ENCODE measurements at regions not wholly inside any gene's neighbourhood (a gene's known extent, or its start where the extent isn't known, plus 50 kb on each side); places are given as distances from the start of the nearest gene placed in this dataset.
A peak's percentile ranks its signal among the peaks of the same experiment; 100 is the strongest.

DNA sequence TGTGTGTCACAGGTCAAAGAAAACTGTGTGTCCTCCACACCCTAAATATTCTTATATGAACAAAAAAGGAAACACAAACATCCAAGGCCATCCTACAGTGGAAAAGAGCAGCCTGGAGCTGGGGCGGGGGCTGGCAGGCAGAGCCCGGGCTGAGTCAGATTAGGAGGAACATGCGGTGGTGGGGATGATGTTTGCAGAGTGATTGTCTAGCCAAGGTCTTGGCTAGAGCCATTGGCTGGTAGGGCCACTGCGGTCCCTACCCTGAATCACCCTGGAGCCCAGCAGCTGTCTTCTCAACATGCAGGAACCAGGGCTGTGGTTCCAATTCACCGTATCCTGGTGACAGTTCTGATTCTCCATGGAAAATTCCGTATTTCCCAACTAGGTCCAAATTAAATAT, 439.5 kb downstream of the FGF9 start:
- no peak overlapping the region for H3K4ac ChIP-seq (ENCODE audit: low read depth, low read length)
- WGBS, 2 experiments (ENCODE audit: extremely low coverage in 2 of 2, insufficient read length in 1 of 2), result no CpG with 5 or more reads among the region's 6 CpGs
- intact Hi-C loops (cut with micrococcal nuclease), result no loop called here
- no peak overlapping the region for H3K4me2 ChIP-seq (ENCODE audit: low read depth, low read length)
- H2BK120ac ChIP-seq (ENCODE audit: low read depth, low read length), result no peak overlapping the region
- peak overlapping the region; percentile 9; the same call in 1 of the 2 replicates for H2AK5ac ChIP-seq (ENCODE audit: low read depth, low read length)
- H2BK20ac ChIP-seq (ENCODE audit: low read depth, low read length), result 0 out of 2 replicates have a peak overlapping the region, but pooled peaks have one; percentile 20
- DNase-seq (no peak), ATAC-seq (ENCODE audit: low read depth) (no peak)
- no peaks in the 10 kb centered on the region for H3K36me3 ChIP-seq (ENCODE audit: control insufficient read depth, insufficient read depth, low read length)
- no peaks in the 10 kb centered on the region; the same call in 1 of the 2 replicates for H3K27me3 ChIP-seq (ENCODE audit: control insufficient read depth, insufficient read depth, low read length)
- no peaks in the 10 kb centered on the region for H4K20me1 ChIP-seq (ENCODE audit: insufficient read depth, low read length)
- no peak overlapping the region for H2BK15ac ChIP-seq (ENCODE audit: low read depth, low read length)
- no peak overlapping the region for H3K14ac ChIP-seq (replicated peaks; ENCODE audit: low read depth, low read length)
- in situ Hi-C loops (cut with MboI; ENCODE audit: low sequenced_read_pairs), result no loop called here
- H3K79me1 ChIP-seq (ENCODE audit: low read depth in 1 of 2, low read length in 2 of 2), result no peaks in the 10 kb centered on the region
- no peak for TF ChIP-seq RCOR1 (IDR thresholded peaks at IDR 0.05; ENCODE audit: insufficient replicate concordance, low read length)
- H2AFZ ChIP-seq (replicated peaks; ENCODE audit: low read length, poor library complexity), result no peak overlapping the region
- H3K27ac ChIP-seq (ENCODE audit: insufficient read depth, low read length), result no peak overlapping the region
- H3K23ac ChIP-seq (ENCODE audit: low read depth, low read length), result no peak overlapping the region
- H2AK9ac ChIP-seq (replicated peaks; ENCODE audit: low read depth, low read length, poor library complexity), result no peak overlapping the region
- no peak overlapping the region for H4K91ac ChIP-seq (ENCODE audit: insufficient read depth, low read depth, low read length)
- no peak overlapping the region for H3K4me3 ChIP-seq (ENCODE audit: insufficient read depth, low read depth, low read length)
- BruUV-seq (replicated peaks), result no TSS peak
- POLR2A ChIA-PET (ENCODE audit: unreplicated experiment), result no interaction called here
- no peak overlapping the region for H3K18ac ChIP-seq (ENCODE audit: low read depth, low read length)
- H2BK5ac ChIP-seq (ENCODE audit: low read depth, low read length, poor library complexity, severe bottlenecking), result no peak overlapping the region
- H3K56ac ChIP-seq (ENCODE audit: extremely low read depth, insufficient read depth, low read length), result no peak overlapping the region
- H3K4me1 ChIP-seq (ENCODE audit: control insufficient read depth, insufficient read depth, low read length), result peaks cover 17% of the 10 kb centered on the region
- no peaks in the 10 kb centered on the region for H3K9me3 ChIP-seq (ENCODE audit: control insufficient read depth, insufficient read depth, low read length)
- CTCF ChIA-PET, result no interaction called here
- no peak overlapping the region for H4K8ac ChIP-seq (ENCODE audit: low read depth in 2 of 2, low read length in 2 of 2)
- dilution Hi-C loops (cut with HindIII; ENCODE audit: low sequenced_read_pairs, unreplicated experiment), result no loop called here
- no peak overlapping the region for H4K5ac ChIP-seq (ENCODE audit: low read depth, low read length)
- H3K9me1 ChIP-seq (ENCODE audit: insufficient read depth, low read length), result peaks cover 3% of the 10 kb centered on the region
- no peak overlapping the region for H3K9ac ChIP-seq (ENCODE audit: low read depth, low read length)
